PC-9 (cell line): ENCODE measurements at regions not wholly inside any gene's neighbourhood (a gene's known extent, or its start where the extent isn't known, plus 50 kb on each side); places are given as distances from the start of the nearest gene placed in this dataset.

Experiments used
- BruUV-seq: library from RNA; stranded (reverse); fragments of 400-500 nt; replicated peaks from 2 replicates; lab custom pipeline; 2021; lab: Mats Ljungman, UMichigan
- CTCF ChIA-PET: fragments of 300-600 bp; sonication (Branson Sonifier 250); formaldehyde crosslinking; loops from one replicate; lab custom pipeline; 2022; ENCODE audit warnings: antibody characterized with exemption; lab: Charles Lee
- POLR2A ChIA-PET: fragments of 300-600 bp; sonication (Branson Sonifier 250); formaldehyde crosslinking; loops from one replicate; lab custom pipeline; 2022; ENCODE audit warnings: antibody characterized with exemption; ENCODE audit not compliant: unreplicated experiment; lab: Charles Lee
- DNase-seq, 2 experiments: peaks; one replicate each; pipeline versions ENCODE4 v3.0.0 to v3.0.0-alpha.2; 2015 to 2022; ENCODE audit warnings: mixed read lengths in 1 of 2
- H2AFZ ChIP-seq: fragments of 200-600 bp; sonication (generic); 2 replicates; pipeline ENCODE4 v1.8.1; 2017; ENCODE audit warnings: antibody characterized with exemption
- H3F3A ChIP-seq: fragments of 200-600 bp; sonication (generic); 2 replicates; pipeline ENCODE4 v1.8.1; 2017; ENCODE audit warnings: antibody characterized with exemption, mild to moderate bottlenecking, low read depth; ENCODE audit not compliant: insufficient read depth
- H3K27ac ChIP-seq: fragments of 200-600 bp; sonication (generic); 2 replicates; pipeline ENCODE4 v1.6.1; 2016; ENCODE audit warnings: mixed run types
- H3K27me3 ChIP-seq: fragments of 200-600 bp; sonication (generic); 2 replicates; pipeline ENCODE4 v1.6.1; 2016; ENCODE audit warnings: low read depth, mixed run types; ENCODE audit not compliant: insufficient read depth
- H3K36me3 ChIP-seq: fragments of 200-600 bp; sonication (generic); 2 replicates; pipeline ENCODE4 v1.6.1; 2016; ENCODE audit warnings: low read depth, mixed run types
- H3K4me1 ChIP-seq: fragments of 200-600 bp; sonication (generic); replicated peaks from 2 replicates; pipeline ENCODE4 v1.6.1; 2016; ENCODE audit warnings: mixed run types; ENCODE audit not compliant: insufficient read depth
- H3K4me2 ChIP-seq: fragments of 200-600 bp; sonication (generic); 2 replicates; pipeline ENCODE4 v1.6.1; 2017; ENCODE audit warnings: mixed run types
- H3K4me3 ChIP-seq: fragments of 200-600 bp; sonication (generic); 2 replicates; pipeline ENCODE4 v1.6.1; 2016; ENCODE audit warnings: mixed run types
- H3K79me2 ChIP-seq: fragments of 200-600 bp; sonication (generic); 2 replicates; pipeline ENCODE4 v1.6.1; 2017; ENCODE audit warnings: low read depth, mixed run types
- H3K9me2 ChIP-seq: fragments of 200-600 bp; sonication (generic); 2 replicates; pipeline ENCODE4 v1.8.1; 2017; ENCODE audit warnings: mild to moderate bottlenecking; ENCODE audit not compliant: insufficient read depth
- H3K9me3 ChIP-seq: fragments of 200-600 bp; sonication (generic); 2 replicates; pipeline ENCODE4 v1.8.1; 2016; ENCODE audit warnings: low read depth; ENCODE audit not compliant: insufficient read depth
- H4K20me1 ChIP-seq: fragments of 200-600 bp; sonication (generic); 2 replicates; pipeline ENCODE4 v1.8.1; 2017; ENCODE audit not compliant: insufficient read depth
- EZH2 ChIP-seq: fragments of 200-600 bp; sonication (generic); IDR thresholded peaks from 2 replicates; pipeline ENCODE4 v1.8.0; 2017; ENCODE audit warnings: antibody characterized with exemption, low read depth
- intact Hi-C: fragments of 100-400 bp; cut with micrococcal nuclease; formaldehyde crosslinking; loops from one replicate; pipeline ENCODE4 v1.10.0; 2022; ENCODE audit not compliant: unreplicated experiment
- TF ChIP-seq, protein P1 (sequence below): fragments of 200-600 bp; sonication (generic); conservative IDR thresholded peaks from 2 replicates; pipeline ENCODE4 v1.6.1; 2017; ENCODE audit warnings: mixed run types, antibody characterized with exemption, mild to moderate bottlenecking, moderate library complexity

DNA sequence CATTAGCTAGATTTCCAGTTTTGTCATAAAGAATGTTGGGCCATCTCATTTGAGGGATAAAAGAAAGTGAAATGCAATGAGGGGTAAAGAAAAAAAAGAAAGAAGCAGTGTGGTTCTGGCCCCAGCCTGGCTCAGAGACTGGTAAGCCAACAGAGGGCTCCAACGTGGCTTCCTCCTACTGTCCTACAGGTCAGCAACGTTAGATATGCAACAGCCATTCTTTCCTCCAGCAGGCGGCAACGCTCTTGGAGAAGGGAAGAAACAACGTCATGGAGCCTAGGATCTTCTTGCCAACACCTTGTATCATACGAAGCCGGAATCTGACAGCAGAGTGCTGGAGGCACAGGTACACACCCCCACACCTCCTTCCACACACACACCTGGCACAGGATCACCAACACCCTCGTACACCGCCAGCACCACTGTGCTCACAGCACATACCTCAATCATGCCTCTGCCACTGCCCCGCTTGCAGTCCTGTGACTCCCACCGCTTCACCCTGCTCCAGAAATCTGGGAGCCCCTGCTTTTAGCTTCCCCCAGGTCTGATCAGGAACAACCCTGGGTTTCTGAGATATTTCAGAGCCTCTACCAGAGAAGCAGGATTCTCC lies 102.8 kb downstream of the RPAP3 start:
- H3K27me3 ChIP-seq: no peaks in the 10 kb centered on the region
- no peak overlapping the region for H3K4me3 ChIP-seq
- H3K9me2 ChIP-seq: no peaks in the 10 kb centered on the region
- H3K36me3 ChIP-seq: no peaks in the 10 kb centered on the region
- DNase-seq: no peak
- H3K27ac ChIP-seq: no peak overlapping the region
- no peaks in the 10 kb centered on the region for H4K20me1 ChIP-seq
- no TSS peak for BruUV-seq
- H3K4me1 ChIP-seq: no peaks in the 10 kb centered on the region
- intact Hi-C loops: no loop called here
- CTCF ChIA-PET: no interaction called here
- POLR2A ChIA-PET: no interaction called here
- no peak overlapping the region for H2AFZ ChIP-seq
- H3K9me3 ChIP-seq: no peaks in the 10 kb centered on the region
- TF ChIP-seq, protein P1, sequence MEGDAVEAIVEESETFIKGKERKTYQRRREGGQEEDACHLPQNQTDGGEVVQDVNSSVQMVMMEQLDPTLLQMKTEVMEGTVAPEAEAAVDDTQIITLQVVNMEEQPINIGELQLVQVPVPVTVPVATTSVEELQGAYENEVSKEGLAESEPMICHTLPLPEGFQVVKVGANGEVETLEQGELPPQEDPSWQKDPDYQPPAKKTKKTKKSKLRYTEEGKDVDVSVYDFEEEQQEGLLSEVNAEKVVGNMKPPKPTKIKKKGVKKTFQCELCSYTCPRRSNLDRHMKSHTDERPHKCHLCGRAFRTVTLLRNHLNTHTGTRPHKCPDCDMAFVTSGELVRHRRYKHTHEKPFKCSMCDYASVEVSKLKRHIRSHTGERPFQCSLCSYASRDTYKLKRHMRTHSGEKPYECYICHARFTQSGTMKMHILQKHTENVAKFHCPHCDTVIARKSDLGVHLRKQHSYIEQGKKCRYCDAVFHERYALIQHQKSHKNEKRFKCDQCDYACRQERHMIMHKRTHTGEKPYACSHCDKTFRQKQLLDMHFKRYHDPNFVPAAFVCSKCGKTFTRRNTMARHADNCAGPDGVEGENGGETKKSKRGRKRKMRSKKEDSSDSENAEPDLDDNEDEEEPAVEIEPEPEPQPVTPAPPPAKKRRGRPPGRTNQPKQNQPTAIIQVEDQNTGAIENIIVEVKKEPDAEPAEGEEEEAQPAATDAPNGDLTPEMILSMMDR: no peak
- no peak for TF ChIP-seq EZH2
- no peaks in the 10 kb centered on the region for H3K79me2 ChIP-seq
- no peaks in the 10 kb centered on the region for H3F3A ChIP-seq
- no peak overlapping the region for H3K4me2 ChIP-seq

DNA sequence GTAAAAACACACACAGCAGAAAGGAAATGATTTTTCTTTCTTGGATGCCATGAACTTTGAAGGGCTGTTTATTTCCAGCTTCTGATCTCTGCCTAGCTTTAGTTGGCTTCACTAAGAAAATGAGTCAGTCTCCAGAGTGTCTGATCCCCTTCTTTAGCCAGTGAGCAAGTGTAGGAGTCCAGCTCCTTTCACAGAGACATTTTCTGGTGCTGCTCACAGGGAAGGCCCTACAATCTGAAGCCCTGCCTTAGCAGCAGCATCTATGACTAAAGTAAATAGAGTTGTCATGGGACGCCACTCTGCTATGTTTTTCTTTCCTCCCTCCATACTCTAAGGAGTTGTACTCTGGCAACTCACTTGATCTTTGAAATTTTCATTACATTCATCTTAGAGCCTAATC lies 103.5 kb downstream of the RPAP3 start:
- Histone ChIP-seq H3K4me2 (no peak overlapping the region), H3K79me2 (no peaks in the 10 kb centered on the region), H4K20me1 (no peaks in the 10 kb centered on the region), H3K9me2 (no peaks in the 10 kb centered on the region), H3K9me3 (no peaks in the 10 kb centered on the region), H2AFZ (no peak overlapping the region), H3K36me3 (no peaks in the 10 kb centered on the region), H3K4me1 (no peaks in the 10 kb centered on the region), H3K27me3 (no peaks in the 10 kb centered on the region), H3K4me3 (no peak overlapping the region), H3F3A (no peaks in the 10 kb centered on the region), H3K27ac (no peak overlapping the region)
- CTCF ChIA-PET: no interaction called here
- TF ChIP-seq, protein P1: no peak
- no peak for TF ChIP-seq EZH2
- no peak for DNase-seq
- POLR2A ChIA-PET: no interaction called here
- no TSS peak for BruUV-seq
- intact Hi-C loops: no loop called here

GRCh38 chr12:47601071-47601470 lies 104.8 kb downstream of the RPAP3 start:
- Histone ChIP-seq H3K4me3 (no peak overlapping the region), H3K27ac (no peak overlapping the region), H3K79me2 (no peaks in the 10 kb centered on the region), H3K9me3 (no peaks in the 10 kb centered on the region), H3K9me2 (no peaks in the 10 kb centered on the region), H3K27me3 (no peaks in the 10 kb centered on the region), H3K4me1 (no peaks in the 10 kb centered on the region), H3K4me2 (no peak overlapping the region), H2AFZ (no peak overlapping the region), H4K20me1 (no peaks in the 10 kb centered on the region), H3K36me3 (no peaks in the 10 kb centered on the region), H3F3A (no peaks in the 10 kb centered on the region)
- TF ChIP-seq, protein P1: no peak
- TF ChIP-seq EZH2: no peak
- POLR2A ChIA-PET: no interaction called here
- no TSS peak for BruUV-seq
- CTCF ChIA-PET: no interaction called here
- intact Hi-C loops: no loop called here
- no peak for DNase-seq
